Body of pancreas (tissue), 4 donors: ENCODE measurements at regions not wholly inside any gene's neighbourhood (a gene's known extent, or its start where the extent isn't known, plus 50 kb on each side); places are given as distances from the start of the nearest gene placed in this dataset.

Experiments used
- CTCF ChIP-seq, 7 experiments: fragments of 450-650 bp in 4 of 7; fragments of 200-600 bp in 3 of 7; sonication (generic) in 3 of 7; IDR thresholded peaks; one replicate each; pipeline ENCODE4 v1.5.1; 2016 to 2019; ENCODE audit warnings: antibody characterized with exemption in 7 of 7
- POLR2A ChIP-seq, 3 donors: fragments of 450-650 bp; IDR thresholded peaks; one replicate each; pipeline ENCODE4 v1.6.1; 2016; ENCODE audit warnings: antibody characterized with exemption in 3 of 3, mild to moderate bottlenecking in 2 of 3

- TF ChIP-seq CTCF (IDR thresholded peaks at IDR 0.05) = no peak
- no peak for TF ChIP-seq POLR2A (IDR thresholded peaks at IDR 0.05)
These were observed 253.5 kb upstream of the ATP5MC3 start for GRCh38 chr2:175435012-175435411.
